GM18868 (cell line): ENCODE measurements at regions not wholly inside any gene's neighbourhood (a gene's known extent, or its start where the extent isn't known, plus 50 kb on each side); places are given as distances from the start of the nearest gene placed in this dataset.
"Not testable (repeated sequence)": the region's sequence is repeated elsewhere in the genome, so short reads cannot be mapped to it uniquely, and the experiment has no call there.

Source experiments
- ATAC-seq: cut with Tn5 transposase; IDR thresholded peaks from one replicate; pipeline ENCODE4 v1.9.1; 2021; ENCODE audit warnings: mild to moderate bottlenecking, moderate library complexity; ENCODE audit not compliant: unreplicated experiment

DNA sequence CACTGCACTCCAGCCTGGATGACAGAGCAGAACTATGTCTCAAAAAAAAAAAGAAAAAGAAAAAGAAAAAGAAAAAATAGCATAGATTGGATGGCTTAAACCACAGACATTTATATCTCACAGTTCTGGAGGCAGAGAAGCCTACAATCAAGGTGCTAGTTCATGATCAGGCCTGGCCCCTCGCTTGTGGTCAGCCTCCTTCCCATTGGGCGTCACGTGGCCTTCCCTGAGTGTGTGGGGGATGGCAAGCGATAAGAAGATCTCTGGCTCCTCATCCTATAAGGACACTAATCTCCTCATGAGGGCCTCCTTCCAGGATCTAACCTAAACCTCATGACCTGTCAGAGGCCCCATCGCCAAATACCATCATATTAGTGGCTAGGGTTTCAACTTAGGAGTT is 320.2 kb upstream of the SPATA31A3 start:
- not testable (repeated sequence) for ATAC-seq

DNA sequence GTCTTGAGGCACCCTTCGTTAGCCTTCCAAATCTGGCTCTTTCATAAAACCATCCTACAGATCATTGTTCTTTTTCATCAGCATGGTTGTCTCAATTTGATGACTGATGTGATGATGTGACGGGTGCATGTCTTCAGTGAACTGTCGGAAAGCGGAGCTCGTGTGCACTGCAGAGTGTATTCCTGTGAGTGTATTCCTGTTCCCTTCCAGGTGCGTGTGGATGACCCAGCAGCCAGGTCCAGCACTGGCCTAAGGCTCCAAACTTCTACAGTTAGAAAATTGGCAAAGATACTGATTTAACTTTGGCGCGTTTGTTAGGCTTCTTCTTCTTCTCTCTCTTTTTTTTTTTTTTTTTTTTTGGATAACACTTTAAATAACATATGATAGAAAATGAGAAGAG is 314.8 kb upstream of the SPATA31A3 start:
- ATAC-seq = not testable (repeated sequence)

DNA sequence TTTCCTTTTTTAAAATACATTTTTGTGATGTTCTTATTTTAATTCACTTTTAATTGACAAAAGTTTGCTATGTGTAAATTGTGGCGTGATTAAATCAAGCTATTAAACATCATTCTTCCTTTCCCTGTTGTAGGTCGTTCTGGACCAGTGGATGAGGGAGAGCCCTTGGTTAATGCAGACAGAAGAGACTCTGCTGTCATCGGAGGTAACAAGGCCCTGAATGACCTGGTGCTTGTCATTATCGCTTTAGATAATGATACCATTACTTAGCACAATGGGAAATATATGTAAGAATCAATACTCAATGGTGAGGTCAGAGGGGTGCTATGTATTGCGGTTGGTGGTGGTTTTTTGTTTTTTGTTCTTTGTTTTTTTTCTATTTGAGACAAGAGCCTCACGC is 296.4 kb upstream of the SPATA31A3 start:
- ATAC-seq = not testable (repeated sequence)

DNA sequence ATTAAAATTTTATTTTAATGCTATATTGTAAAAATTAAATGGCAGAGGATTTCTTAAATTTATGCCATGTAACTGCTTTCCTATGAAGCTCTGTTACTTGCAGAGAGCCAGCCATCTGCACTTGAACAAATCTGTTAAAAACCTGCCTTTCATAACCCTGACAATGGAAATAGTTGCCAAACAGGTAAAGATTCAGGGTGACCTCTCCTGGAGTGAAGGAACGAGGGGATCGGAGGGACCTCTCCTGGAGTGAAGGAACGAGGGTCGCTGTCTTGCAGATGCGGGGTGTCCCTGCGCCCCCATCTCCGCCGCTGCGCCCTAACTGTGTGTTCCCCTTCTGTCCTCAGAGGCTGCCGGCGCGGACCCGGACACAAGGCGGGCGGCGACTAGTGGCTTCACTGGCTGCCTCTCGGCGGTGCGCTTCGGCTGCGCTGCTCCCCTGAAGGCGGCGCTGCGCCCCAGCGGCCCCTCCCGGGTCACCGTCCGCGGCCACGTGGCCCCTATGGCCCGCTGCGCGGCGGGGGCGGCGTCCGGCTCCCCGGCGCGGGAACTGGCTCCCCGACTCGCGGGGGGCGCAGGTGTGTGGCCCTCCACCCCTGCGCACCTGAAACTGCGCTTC is 295.9 kb upstream of the SPATA31A3 start:
- ATAC-seq = not testable (repeated sequence)

DNA sequence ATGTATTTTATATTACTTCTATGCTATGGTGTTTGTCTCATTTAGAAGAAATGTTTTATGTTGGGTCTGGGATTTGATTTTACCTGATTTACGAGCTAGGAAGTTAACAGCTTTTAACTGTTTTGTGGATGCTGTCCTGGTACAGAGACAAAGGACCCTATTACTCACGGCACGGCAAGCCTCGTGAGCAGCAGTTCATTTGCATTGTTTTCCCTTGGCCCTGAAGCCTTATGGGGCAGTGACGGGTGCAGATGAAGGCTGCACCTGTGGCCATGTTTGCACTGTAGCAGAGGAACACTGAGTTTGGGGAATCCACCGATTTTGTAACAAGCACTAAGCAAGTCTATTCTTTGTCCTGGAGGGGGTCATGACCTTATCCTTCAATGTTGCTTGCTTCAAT is 291.9 kb upstream of the SPATA31A3 start:
- ATAC-seq = not testable (repeated sequence)

DNA sequence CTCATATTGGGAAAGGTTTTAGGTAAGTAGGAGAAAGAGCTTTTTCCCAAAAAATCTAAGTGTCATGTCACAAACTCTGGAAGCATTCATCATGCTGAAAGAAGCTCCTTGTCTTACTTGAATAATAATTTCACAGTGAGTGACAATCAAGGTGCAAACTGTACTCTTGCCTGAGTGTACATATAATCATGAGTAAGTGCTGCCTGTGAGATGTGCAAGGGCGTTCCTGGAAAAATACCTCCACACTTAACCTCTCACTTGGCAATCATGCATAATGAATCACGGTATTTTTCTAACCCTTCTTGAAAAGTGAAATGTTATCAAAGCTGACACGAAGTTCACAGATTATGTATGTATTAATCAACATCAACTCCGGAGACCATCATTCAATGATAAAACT is 289.2 kb upstream of the SPATA31A3 start:
- not testable (repeated sequence) for ATAC-seq

DNA sequence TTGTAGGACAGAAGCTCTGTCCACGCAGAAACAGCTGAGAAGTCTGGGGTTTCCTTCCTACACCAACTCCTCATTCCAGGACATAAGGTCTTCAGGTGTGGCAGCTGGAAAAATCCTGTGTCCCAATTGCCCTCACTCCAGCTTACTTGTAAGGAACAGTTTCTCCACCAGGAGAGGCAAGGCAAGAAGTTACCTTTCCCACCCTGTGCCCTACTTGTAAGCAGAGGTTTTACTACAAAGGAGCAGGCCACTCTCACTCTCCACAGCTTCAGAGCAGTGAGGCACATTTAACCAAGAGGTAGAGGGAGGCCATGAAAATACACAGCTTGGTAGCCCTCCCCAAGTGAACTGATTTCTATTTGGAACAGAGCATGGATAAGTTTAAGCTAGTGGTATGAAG is 277.3 kb upstream of the SPATA31A3 start:
- not testable (repeated sequence) for ATAC-seq

DNA sequence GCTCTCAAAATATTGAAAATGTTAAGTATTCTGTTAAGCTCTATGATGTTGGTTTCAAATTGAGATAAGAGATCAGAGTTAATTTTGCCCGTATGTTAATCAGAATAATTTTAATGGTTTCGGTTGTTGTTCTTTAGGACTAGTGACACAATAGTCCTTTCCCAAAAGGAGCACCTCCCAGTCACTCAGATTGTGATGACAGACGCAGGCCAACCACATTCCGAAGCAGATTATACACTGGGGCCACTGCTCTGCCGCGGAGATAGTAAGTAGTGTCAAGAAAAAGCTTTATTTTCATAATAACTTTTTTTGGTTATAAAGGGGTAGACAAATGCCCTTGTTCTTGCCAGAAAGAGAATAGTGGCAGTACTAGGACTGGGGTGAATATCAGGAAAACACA is 265.5 kb upstream of the SPATA31A3 start:
- not testable (repeated sequence) for ATAC-seq

DNA sequence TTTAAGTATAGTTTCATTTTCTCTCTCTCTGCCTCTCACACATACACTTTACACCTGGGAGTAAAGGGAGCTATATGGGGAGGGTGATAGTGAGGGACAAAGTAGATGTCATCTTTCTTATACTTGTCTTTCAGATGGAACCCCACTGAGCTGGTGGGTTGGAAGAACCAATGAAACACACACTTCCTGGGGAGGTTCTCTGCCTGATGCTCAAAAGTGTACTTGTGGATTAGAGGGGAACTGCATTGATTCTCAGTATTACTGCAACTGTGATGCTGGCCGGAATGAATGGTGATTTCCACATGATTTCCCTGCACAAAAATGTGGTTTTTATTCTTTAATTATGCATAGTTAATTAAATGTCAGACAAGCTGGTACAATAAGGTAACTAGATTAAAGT is 256.6 kb upstream of the SPATA31A3 start:
- not testable (repeated sequence) for ATAC-seq

DNA sequence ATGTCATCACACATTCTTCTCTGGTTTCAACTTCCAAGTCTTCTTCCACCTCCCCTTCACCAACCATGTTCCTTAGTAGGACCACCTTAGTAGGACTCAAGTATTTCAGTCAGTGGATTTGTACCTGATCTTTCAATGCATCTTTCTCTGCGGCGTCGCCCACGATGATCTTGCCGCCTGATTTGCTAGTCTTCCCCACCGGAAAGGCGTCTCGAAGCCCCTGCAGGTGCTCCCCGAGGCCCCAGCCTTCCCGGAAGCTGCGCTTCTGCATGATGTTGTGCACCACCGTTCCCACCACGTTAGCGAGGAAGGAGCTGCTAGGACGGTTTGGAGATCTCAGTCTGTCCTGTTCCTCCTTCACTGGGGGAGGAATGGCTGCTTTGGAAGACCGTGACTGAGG is 219.7 kb upstream of the SPATA31A3 start:
- not testable (repeated sequence) for ATAC-seq

DNA sequence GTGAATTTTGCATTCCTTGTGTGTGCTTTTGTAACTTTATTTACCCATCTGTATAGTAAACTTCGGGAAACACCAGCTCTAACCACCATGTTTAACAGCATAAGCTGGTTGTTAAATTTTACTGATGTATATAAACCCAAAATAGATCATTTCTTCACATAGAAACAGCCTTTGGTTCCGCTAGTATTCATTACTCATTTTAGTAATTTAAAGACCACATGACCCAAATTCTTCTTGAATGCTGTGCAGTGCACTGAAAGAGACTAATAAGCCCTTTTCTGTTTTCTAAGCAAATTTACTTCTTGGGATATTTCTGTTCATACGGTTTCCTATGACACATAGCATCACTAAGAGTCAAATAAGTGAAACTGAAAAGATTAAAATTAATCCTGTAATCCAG is 218.5 kb upstream of the SPATA31A3 start:
- ATAC-seq = not testable (repeated sequence)

DNA sequence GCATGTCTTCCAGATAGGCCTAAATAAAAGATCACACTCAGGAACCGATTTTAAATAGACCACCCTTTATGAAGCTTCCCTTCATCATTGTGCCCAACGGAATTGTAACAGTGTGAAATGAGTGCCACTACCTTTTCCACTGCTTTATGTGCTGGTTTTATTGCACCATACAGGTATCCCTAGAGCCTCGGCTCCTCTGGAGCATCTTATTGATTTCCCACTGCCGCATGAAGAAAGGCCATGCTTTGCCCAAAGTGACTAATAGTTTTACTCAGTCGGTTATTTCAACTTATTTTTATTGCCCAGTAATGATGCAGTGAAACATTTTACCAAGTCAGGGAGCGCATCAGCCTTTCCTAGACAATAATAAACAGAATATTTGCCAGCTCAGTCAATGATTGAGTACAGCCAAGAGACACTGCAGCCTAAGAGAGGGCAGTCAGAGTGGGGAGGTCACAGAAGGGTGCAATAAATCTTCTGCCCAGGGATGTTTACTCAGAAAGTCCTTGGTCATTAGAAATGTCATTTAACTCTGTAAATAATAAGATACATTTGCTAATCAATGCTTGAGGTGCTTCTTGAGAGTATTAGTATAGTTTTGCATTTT is 216.6 kb upstream of the SPATA31A3 start:
- not testable (repeated sequence) for ATAC-seq

DNA sequence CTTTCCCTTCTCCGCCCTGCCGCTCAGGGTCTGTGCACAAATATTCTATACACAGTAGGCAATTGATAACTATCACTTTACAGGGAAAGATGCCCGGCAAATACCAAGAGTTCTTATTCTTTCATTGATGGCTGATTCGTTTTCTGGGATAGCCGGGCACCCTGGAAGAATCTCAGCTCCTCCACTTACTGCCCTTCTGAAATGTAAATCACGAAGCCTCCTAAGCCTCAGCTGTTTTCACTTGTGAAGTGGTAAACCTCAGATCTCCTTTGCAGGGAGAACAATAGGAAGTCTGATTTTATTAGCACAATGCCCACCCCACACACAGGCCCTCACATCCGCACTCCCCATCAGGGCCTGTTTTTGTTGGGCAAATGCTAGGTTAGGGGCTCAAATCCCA is 203.8 kb upstream of the SPATA31A3 start:
- ATAC-seq = not testable (repeated sequence)

DNA sequence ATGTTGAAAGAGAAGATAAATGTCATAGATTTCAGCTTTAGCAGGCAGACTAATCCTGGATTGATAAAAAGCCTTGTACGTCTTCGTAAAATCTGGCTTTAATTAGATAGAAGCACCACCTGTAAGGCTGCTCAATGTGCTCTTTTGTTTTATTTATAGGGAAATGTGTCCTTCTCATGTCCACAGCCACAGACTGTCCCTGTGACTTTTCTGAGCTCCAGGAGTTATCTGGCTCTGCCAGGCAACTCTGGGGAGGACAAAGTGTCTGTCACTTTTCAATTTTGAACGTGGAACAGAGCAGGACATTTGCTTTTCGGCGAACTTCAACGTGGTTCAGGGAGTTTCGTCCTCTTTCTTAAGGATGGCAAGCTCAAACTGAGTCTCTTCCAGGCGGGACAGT is 203.0 kb upstream of the SPATA31A3 start:
- ATAC-seq = not testable (repeated sequence)

DNA sequence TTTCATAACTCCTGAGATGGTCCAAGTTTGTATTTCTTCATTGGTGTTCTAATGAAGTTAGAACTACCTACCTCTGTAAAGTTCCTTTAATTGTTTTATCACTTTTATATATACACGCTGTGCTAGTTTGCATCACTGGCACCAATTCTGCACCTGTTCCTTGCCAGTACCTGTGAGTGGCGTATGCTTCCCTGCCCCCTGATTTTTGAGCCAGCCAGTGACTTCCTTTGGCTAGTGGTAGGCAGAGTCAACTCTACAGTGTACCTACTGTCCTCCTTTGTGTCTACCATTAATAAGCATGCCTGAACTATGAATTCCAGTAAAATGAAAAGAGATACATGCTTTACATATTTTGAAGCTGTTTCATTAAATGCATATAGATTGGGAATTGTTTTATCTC is 186.8 kb upstream of the SPATA31A3 start:
- ATAC-seq = not testable (repeated sequence)

DNA sequence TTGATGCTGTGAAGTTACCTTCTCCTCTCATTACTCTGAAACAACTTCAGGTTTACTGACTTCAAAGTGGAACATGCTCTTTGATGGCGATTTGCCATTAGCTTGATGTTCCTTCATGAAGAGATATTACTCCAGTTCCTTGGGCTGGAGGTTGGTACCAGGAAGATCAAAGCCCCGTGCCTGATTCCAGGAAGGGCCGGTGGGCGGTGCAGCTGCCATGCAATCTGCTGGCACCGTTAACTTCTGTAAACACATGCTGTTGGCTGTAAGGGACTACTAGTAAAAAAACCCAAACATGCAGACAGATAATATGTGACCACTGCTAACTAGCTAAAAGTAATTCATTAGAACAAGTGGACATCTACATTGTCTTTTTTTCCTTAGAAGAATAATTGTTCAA is 182.8 kb upstream of the SPATA31A3 start:
- ATAC-seq = not testable (repeated sequence)

DNA sequence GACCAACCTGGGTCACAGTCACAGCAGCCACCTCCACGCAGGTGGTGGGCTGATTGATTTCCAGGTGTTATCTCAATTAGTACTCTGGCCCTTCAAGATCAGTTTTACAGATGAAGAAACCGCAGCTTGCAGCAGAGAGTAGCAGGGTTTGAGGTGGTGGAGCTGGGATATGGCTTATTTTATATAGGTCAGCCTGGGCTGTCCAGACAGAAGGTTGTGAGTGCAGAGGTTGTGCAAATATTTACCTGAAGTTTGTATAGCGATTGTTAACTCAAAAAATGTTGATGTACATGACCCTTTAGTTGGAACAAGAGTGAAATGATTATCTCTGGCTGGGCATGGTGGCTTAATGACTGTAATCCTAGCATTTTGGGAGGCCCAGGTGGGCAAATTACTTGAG is 179.4 kb upstream of the SPATA31A3 start:
- not testable (repeated sequence) for ATAC-seq

DNA sequence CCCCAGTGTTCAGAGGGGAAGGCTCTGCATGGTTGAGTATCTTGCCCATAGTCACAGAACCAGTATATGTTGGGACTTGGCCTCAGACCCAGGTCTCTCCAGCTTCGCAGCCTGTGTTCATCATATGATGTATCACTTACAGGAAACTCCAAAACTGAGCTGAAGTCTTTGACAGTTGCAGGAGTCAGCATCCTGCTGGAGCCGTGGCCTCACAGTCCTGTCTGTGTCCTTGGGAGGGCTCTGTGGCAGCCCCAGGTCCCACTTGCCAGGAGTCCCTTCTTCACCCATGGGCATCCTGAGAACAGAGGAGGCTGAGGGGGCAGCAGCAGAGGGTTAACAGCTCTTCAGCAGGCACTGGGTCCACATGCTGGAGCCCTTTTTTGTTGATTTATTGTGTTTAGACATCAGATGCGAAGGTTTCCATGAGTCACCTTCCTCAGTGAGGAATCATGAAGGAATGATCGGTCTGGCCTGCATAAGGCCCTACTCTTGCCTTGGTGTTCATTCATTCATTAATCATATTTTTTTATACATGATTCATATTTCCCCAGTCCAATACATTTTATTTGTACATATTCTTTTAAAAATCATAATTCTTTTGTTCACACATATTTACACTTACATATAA is 176.3 kb upstream of the SPATA31A3 start:
- not testable (repeated sequence) for ATAC-seq

DNA sequence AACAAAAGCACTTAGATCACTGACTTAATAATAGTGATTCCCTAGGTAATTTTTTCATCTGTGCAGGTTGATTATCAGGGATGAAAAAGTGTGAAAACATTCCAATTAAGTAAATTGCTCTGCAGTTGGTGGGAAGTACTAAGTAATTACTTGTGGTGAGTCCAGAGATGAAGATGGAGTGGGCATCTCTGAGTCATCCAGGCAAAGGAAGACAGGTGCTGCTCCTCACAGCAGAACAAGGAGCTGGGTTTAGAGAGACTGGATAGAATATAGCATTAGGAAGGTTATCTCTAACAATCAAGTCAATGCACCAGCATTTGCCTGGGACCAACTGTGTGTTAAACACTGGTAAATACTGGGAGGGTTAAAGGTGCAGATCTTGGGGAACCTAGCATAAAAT is 174.0 kb upstream of the SPATA31A3 start:
- not testable (repeated sequence) for ATAC-seq

DNA sequence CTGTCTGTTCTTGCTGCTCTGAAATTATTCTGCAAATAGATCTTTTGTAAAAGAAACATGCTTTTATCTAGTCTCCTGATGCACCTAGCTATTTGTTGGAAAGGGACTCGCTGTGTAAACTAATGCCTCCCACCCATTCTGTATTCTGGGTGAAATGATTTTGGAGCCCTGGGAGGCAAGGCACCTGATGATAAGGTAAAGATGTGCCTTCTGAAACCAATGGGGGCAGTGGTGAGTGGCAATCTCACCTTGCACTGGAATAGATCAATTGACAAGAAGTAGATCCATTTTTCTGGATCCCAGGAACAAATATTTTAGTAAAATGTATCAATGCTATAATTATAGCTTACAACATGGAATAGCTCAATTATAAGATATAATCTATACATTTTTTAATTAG is 170.5 kb upstream of the SPATA31A3 start:
- not testable (repeated sequence) for ATAC-seq

DNA sequence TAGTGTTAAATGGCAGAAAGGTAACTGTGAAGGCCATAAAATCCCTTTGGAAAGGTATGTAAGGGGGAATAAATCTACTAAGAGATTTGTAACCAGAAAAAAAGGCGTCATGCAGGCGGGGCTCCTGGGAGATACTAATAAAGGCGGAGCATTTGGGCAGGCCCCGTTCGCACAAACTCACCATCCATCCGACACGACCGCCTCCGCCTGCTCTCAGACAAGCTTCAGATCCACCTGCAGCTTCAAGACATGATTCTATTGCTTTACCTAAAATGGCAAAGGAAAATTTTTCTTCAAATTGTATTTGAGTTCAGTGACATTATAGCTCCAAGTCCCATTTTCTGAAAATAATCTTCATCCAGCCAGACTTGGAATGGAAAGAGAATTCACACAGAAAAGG is 162.9 kb upstream of the SPATA31A3 start:
- not testable (repeated sequence) for ATAC-seq

DNA sequence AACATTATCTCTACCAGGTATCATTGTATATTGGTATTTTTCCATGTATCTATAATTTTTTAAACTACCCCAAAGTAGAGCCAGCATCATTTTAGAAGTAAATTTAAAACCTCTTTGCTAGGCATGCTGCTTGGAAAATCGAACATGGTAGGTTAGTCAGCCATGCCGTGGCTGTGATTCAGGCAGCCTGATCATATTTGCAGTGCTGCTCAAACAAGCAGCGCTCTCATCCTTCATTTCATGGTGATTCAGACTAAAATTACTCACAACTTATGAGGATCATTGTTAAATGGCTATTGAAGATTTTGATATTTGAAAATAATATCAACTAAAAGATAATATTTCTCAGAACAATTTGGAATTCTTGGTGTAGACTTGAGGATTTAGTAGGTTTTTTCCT is 161.2 kb upstream of the SPATA31A3 start:
- not testable (repeated sequence) for ATAC-seq
